ENCODE measurements at regions not wholly inside any gene's neighbourhood (a gene's known extent, or its start where the extent isn't known, plus 50 kb on each side); places are given as distances from the start of the nearest gene placed in this dataset.

GRCh38 chr6:98777762-98778161 is 56.6 kb upstream of the POU3F2 start:
- no peak for DNase-seq (ENCODE audit: low read depth in 3 of 3, low spot score in 2 of 3)

GRCh38 chr6:98779618-98780017 is 54.8 kb upstream of the POU3F2 start:
- DNase-seq (ENCODE audit: low read depth in 3 of 3, low spot score in 2 of 3) = no peak

DNA sequence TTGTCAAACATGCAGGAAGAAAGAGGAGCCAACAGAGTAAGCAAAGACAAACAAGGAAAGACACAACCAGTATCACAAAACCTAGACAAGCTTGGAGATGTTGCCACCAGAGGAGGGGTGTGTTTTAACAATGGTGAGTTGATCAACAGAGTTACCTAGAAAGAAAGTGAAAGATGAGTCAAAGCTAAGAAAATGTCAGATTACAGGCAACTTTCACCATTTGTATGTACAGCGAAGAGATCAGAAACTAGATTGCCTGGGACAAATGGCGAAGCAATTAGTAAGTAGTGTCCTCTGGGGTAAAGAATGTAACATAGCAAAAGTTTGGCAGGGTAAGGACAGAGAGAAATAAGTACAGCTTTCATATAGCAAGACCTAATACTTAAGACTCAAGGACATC is 51.6 kb upstream of the POU3F2 start:
- DNase-seq (ENCODE audit: low read depth in 3 of 3, low spot score in 2 of 3) = no peak

GRCh38 chr6:98783578-98783977 is 50.8 kb upstream of the POU3F2 start:
- no peak for DNase-seq (ENCODE audit: low read depth in 3 of 3, low spot score in 2 of 3)
